ENCODE measurements at regions not wholly inside any gene's neighbourhood (a gene's known extent, or its start where the extent isn't known, plus 50 kb on each side); places are given as distances from the start of the nearest gene placed in this dataset.

- Histone ChIP-seq H3K4me1 (ENCODE audit: control insufficient read depth, extremely low read depth, insufficient read depth, low read length) (no peaks in the 10 kb centered on the region), H3K4me2 (ENCODE audit: extremely low read depth, insufficient read depth, low read length) (no peak overlapping the region), H3K79me2 (ENCODE audit: control insufficient read depth, insufficient read depth, low read length) (no peaks in the 10 kb centered on the region), H3K9ac (ENCODE audit: insufficient read depth, low read length) (no peak overlapping the region), H3K27me3 (ENCODE audit: control insufficient read depth, insufficient read depth, low read length) (no peaks in the 10 kb centered on the region), H4K20me1 (ENCODE audit: control insufficient read depth, extremely low read depth, insufficient read depth, low read length) (no peaks in the 10 kb centered on the region), H3K9me3 (ENCODE audit: control insufficient read depth, insufficient read depth, low read depth, low read length) (no peaks in the 10 kb centered on the region), H3K36me3 (ENCODE audit: control insufficient read depth, insufficient read depth, low read length) (no peaks in the 10 kb centered on the region), H2AFZ (ENCODE audit: low read length) (no peak overlapping the region), H3K27ac (ENCODE audit: insufficient read depth, low read length) (no peak overlapping the region), H3K4me3 (replicated peaks in 1 of 4; ENCODE audit: control extremely low read depth in 1 of 4, insufficient read depth in 1 of 4, low read depth in 3 of 4, low read length in 4 of 4) (no peak overlapping the region)
- no peak for TF ChIP-seq EZH2 (IDR thresholded peaks at IDR 0.05; ENCODE audit: low read length, missing control alignments)
- TF ChIP-seq CTCF (conservative IDR thresholded peaks at IDR 0.05 in 1 of 2, IDR thresholded peaks at IDR 0.05 in 1 of 2; ENCODE audit: low read depth in 1 of 2, low read length in 2 of 2): no peak
- DNase-seq (ENCODE audit: low read depth in 2 of 2): no peak
Measured at GRCh38 chr7:45255187-45255586, 97.6 kb downstream of the RAMP3 start.

GRCh38 chr7:45256309-45256708, 98.7 kb downstream of the RAMP3 start:
- Histone ChIP-seq H3K9ac (ENCODE audit: insufficient read depth, low read length) (no peak overlapping the region), H3K27ac (ENCODE audit: insufficient read depth, low read length) (no peak overlapping the region), H3K36me3 (ENCODE audit: control insufficient read depth, insufficient read depth, low read length) (no peaks in the 10 kb centered on the region), H3K4me3 (replicated peaks in 1 of 4; ENCODE audit: control extremely low read depth in 1 of 4, insufficient read depth in 1 of 4, low read depth in 3 of 4, low read length in 4 of 4) (no peak overlapping the region), H3K4me1 (ENCODE audit: control insufficient read depth, extremely low read depth, insufficient read depth, low read length) (no peaks in the 10 kb centered on the region), H3K4me2 (ENCODE audit: extremely low read depth, insufficient read depth, low read length) (no peak overlapping the region), H2AFZ (ENCODE audit: low read length) (no peak overlapping the region), H4K20me1 (ENCODE audit: control insufficient read depth, extremely low read depth, insufficient read depth, low read length) (no peaks in the 10 kb centered on the region), H3K9me3 (ENCODE audit: control insufficient read depth, insufficient read depth, low read depth, low read length) (no peaks in the 10 kb centered on the region), H3K27me3 (ENCODE audit: control insufficient read depth, insufficient read depth, low read length) (peaks cover 2% of the 10 kb centered on the region), H3K79me2 (ENCODE audit: control insufficient read depth, insufficient read depth, low read length) (no peaks in the 10 kb centered on the region)
- no peak for DNase-seq (ENCODE audit: low read depth in 2 of 2)
- TF ChIP-seq CTCF (conservative IDR thresholded peaks at IDR 0.05 in 1 of 2, IDR thresholded peaks at IDR 0.05 in 1 of 2; ENCODE audit: low read depth in 1 of 2, low read length in 2 of 2): no peak
- TF ChIP-seq EZH2 (IDR thresholded peaks at IDR 0.05; ENCODE audit: low read length, missing control alignments): no peak

- TF ChIP-seq CTCF (conservative IDR thresholded peaks at IDR 0.05 in 1 of 2, IDR thresholded peaks at IDR 0.05 in 1 of 2; ENCODE audit: low read depth in 1 of 2, low read length in 2 of 2): no peak
Measured at GRCh38 chr7:45256775-45257174, 99.2 kb downstream of the RAMP3 start.

More at GRCh38 chr7:45256775-45257174, 99.2 kb downstream of the RAMP3 start:
- DNase-seq (ENCODE audit: low read depth in 2 of 2): no peak
- H3K4me3 ChIP-seq (replicated peaks in 1 of 4; ENCODE audit: control extremely low read depth in 1 of 4, insufficient read depth in 1 of 4, low read depth in 3 of 4, low read length in 4 of 4): no peak overlapping the region
- no peak overlapping the region for H3K9ac ChIP-seq (ENCODE audit: insufficient read depth, low read length)
- no peaks in the 10 kb centered on the region for H3K36me3 ChIP-seq (ENCODE audit: control insufficient read depth, insufficient read depth, low read length)
- no peaks in the 10 kb centered on the region for H3K4me1 ChIP-seq (ENCODE audit: control insufficient read depth, extremely low read depth, insufficient read depth, low read length)
- H2AFZ ChIP-seq (ENCODE audit: low read length): no peak overlapping the region
- no peaks in the 10 kb centered on the region for H3K79me2 ChIP-seq (ENCODE audit: control insufficient read depth, insufficient read depth, low read length)
- H3K27ac ChIP-seq (ENCODE audit: insufficient read depth, low read length): no peak overlapping the region
- no peaks in the 10 kb centered on the region for H3K9me3 ChIP-seq (ENCODE audit: control insufficient read depth, insufficient read depth, low read depth, low read length)
- H3K27me3 ChIP-seq (ENCODE audit: control insufficient read depth, insufficient read depth, low read length): peaks cover 3% of the 10 kb centered on the region
- H3K4me2 ChIP-seq (ENCODE audit: extremely low read depth, insufficient read depth, low read length): no peak overlapping the region
- H4K20me1 ChIP-seq (ENCODE audit: control insufficient read depth, extremely low read depth, insufficient read depth, low read length): no peaks in the 10 kb centered on the region

Data from fibroblast of lung (primary cell).